Activated CD4-positive, CD25-positive, alpha-beta regulatory T cell treated with anti-CD3 and anti-CD28 coated beads, Interleukin-2, amount 50 U/mL, for 24 hours (primary cell): ENCODE measurements at regions not wholly inside any gene's neighbourhood (a gene's known extent, or its start where the extent isn't known, plus 50 kb on each side); places are given as distances from the start of the nearest gene placed in this dataset.

Experiments used
- ATAC-seq, 2 donors: fragments of 150-1000 bp; cut with Tn5 transposase; one replicate each; pipeline ENCODE4 v1.10.0; 2021; ENCODE audit warnings: mild to moderate bottlenecking in 1 of 2, moderate library complexity in 1 of 2

DNA sequence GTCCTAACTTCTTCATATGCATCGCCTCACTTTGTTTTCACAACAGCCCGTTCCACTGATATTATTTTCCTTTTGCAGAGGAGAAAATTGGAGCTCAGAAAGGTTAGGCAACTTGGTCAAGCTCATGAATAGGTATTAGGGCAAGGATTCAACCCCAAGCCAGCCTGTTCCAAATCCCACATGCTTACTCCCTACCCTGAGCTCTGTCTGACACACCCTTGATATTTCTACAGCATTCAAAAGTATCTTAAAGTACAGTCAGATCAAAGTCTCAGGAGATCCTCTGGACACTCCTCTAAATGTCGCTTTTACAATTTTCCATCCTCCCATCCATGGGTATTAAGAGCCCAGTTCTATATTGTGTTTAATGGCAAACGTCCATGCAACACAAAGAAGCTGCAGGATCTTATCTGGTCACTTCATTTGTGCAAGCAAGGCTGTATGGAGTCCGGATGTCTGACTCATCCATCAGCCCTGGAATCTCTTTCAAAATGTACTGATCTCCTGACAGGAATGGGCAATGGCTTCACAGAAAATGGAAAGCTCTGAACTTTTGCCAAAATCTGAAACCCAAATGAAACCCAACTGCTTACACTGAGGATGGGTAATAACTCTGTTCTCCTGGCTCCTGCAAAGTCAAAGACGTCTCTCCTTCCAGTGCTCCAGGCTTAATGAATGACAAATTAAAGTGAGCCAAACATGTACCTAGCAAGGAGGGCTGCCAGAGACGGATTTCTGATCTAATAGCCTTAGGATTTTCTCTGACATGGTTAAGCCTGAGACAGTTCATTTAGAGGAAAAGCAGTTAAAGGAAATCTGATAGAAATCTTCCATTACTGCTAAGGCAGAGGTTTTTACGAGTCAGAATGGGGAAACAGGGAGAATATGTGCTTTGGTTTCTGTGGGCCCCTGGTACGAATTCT, 230.9 kb upstream of the RORA start:
- no peak for ATAC-seq

DNA sequence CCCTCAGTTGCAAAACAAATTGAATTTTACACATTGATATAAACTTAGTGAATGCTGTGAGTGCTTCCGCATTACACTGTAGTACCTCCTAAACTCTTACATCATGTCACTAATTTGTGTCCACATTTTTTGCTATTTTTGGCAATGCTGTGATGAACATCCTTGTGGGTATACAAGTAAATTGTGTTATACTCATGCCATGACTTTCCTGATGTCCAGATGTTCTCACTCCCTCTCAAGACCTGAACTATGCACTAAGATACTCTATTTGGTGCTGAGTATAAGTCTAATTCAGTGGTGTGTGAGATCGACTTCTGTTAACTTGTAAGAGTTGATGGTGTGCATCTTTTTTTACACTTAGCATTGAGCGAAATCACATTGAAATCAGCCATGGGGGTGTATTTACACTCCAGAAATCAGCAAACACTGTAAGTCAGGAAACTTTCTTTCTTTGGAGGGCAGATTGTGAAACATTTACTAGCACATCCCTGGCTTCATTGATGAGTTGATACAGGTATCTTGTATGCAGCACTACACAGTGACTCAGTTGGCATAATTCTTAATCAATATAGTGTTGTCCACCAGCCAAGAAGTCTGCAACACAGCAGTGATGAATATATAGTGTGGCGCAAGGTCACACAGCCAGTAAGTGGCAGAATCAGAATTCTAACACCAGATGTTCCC, 228.1 kb upstream of the RORA start:
- no peak for ATAC-seq

DNA sequence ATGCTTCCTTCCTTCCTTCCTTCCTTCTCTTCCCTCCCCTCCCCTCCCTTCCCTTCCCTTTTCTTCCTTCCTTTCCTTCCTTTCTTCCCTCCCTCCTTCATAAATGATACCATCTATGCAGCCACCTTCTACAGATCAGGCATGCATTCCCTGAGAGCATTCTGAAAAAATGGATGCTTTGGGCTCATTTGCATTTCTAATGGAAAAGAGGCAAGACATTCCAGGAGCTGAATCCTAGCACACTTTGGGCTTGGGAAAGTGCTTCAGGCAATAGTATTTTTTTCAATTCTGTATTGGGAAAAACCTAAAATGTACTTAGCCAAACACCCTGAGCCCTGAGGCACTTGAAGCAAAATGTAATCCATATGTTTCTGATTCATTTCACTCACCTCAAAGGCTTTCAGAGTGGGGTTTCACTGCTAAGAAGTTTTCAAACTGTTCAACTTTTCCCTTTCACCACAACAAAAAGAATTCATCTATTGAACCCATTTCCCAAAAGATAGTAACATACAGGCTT, 220.1 kb upstream of the RORA start:
- ATAC-seq: no peak

DNA sequence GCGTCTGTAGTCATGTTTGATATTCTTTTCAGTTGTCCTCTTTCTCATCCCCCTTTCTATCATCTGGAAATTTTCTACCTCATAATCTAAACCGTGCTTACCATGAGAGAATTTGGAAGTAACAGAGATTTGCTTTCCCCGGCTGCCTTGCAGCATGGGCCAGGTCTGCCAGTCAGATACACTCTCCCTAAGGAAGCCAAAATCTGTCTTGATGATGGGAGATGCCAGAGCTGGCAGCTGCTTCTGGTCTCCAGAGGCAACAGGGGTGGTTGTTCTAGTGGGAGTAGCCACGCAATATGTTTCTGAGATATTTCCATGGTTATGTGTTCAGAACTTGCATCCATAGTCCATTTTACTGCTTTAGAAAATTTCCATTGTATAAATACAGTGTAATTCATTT, 218.9 kb upstream of the RORA start:
- ATAC-seq: no peak

DNA sequence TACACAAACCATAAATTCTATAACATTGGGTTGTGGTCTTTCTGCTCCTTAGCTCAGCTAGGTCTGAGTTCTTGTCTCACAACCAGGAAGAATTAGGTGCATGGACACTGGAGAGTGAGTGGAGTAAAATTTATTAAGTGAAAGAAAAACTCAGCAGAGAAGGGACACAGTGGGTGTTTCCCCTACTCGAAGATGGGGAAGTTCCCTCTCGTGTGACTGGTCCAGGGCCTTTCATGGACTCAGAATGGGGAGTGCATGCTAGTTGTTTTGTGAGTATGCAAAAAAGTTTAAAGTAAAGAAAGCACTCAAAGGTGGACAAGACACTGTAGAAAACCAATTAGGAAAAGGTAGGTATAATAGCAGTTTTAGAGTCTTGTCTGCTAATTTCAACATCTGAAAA, 215.5 kb upstream of the RORA start:
- ATAC-seq: no peak

DNA sequence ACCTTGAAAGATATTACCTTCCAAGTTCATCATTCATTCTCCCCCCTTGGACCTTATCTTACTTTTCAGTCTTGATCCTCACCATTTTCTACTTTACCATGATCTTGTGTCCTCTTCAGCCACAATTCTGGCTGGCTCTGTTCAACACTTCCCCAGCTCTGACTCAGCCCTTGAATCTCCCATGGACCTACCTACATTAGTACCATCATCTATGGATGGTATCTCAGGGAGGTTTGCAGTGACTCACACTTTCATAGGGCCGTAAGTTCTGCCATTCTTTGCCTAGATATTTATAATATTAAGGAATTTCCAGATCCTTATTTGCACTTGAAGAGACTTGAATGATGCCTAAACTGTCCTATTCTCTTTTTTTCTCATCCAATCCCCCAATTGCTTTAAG, 213.7 kb upstream of the RORA start:
- ATAC-seq: no peak

DNA sequence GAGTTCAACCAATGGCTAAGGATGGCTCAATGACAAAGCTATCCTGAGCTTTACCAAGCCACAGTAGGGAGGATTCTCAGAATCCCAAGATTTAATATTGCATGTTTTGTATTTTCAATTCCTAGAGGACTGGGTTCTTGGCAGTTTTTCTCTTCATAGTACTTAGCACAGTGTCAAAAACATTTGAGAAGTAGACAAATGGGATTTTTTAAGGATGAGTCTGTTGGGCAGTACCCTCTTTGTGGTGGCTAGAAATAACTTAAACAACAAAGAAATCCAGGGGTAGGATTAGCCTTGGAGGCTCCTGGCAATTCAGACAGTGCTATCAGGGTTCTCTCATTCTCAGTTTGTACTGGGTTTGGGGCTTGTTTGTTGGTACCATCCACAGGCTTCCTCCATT, 212.8 kb upstream of the RORA start:
- no peak for ATAC-seq

DNA sequence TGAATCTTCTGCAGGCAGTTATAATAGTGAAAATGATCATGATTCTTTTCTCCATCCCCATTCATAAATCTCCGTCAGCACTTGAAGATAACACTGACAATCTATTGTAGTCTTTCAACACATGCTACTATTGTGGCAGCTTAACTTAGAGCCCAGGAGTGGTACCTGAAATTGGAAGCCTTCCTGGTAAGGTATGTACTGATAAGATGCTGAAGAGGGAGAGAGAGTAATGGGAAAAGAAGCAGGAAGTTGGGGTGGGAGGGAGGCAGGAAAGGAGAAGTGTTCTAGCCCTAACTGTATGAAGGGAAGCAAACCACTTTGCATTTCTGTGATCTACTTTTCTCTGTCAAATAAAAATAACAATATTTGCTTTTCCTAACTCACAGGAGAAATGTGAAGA, 197.4 kb upstream of the RORA start:
- ATAC-seq: no peak

DNA sequence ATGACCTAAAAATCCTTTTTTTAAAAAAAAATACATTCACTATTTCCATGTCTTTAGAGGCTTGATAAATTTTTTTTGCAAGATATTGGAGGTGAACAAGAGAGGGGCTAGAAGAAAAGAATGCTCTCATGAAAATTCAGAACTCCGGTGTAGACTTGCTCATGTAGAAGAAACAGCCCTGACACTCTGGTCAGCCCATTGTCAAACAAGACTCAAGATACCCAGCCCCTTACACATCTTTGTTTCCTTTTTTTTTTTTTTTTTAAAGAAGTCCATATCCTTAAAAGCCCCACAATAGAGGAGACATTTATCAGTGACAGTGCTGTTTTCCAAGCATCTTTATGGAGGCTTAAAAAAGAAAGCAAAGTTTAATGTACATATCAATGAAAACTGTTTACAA, 196.8 kb upstream of the RORA start:
- no peak for ATAC-seq

DNA sequence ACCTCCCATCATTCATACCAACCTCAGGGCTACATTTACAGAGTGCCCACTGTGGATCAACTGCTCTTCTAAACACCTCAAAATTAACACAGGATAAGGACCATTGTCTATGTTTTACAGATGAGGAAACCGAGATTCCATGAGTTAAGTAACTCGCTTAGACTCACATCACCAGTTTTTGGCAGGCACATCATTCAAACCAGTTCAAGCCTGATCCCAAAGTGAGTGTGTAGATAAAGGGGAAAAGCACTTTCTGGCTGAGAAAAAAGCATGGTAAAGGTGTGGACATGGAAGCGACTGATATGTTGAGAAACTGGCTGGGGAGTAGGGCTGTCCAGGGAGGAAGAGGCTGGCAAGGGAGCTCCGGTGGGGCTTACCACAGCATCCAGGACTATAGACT, 193.7 kb upstream of the RORA start:
- ATAC-seq: no peak

DNA sequence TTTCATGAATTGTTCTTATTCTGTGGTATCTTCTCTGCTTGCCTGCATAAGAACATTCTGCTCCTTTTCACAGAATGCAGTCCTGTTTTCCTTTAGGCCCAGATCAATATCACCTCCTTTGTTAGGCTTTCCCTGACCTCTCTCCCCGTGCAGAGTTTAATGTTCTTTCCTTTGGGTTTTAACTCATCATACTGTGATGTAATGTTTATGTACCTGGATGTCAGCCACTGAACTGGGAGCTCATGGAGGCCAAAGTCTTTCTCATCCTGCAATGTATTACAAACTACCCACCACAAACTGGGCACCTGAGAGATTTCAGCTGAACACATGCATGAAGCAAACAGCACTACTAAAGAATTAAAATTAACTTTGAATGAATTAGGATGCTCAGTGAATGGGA, 192.8 kb upstream of the RORA start:
- ATAC-seq: no peak

DNA sequence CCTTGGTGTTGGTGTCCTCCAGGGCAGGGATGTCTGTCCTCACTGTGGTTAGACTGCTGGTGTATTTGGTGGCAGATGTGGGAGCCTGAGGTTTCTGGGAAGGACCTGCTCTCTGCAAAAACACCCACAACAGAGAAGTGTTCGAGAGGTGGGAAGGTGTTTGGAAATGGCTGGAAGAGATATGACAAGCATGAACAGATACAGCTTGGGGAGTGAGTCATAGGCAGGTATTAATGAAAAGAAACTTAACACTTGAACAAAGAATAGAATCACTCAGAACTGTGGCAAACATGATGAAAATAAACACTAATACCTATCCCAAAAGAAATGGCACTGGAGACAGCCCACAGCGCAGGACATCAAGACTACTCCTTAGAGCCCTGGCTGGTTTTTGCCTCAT, 192.4 kb upstream of the RORA start:
- no peak for ATAC-seq

DNA sequence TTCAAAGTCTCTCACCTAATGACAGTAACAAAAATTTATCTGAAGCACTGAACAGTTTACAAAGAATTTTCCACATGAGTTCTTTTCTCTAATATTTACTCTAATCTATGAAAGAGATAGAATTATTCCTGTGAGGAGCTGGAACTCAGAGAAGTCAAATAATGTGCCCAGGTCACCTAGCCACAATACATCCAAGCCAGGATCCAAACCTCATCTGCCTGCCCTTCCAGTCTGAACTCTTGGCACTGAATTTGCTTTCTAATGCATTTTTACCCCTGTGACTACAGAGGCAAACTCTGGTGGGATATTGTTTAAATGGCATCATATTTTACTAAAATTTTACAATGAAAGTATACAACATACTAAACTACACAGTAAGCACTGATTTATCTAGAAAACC, 191.4 kb upstream of the RORA start:
- no peak for ATAC-seq

DNA sequence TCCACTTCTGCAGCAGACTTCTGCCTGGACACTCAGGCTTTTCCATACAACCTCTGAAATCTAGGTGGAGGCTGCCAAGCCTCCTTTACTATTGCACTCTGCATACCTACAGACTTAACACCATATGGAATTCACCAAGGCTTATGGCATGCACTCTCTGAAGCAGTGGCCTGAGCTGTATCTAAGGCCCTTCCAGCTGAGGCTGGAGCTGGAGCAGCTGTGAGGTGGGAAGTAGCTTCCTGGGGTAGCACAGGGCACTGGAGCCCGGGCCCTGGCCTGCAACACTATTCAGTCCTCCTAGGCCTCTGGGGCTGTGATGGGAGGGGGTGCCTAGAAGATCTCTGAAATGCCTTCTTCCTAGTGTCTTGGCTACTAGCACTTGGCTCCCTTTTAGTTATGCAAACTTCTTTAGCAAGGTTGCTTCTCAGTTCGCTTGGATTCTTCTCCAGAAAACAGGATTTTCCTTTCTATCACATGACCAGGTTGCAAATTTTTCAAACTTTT, 186.6 kb upstream of the RORA start:
- no peak for ATAC-seq

DNA sequence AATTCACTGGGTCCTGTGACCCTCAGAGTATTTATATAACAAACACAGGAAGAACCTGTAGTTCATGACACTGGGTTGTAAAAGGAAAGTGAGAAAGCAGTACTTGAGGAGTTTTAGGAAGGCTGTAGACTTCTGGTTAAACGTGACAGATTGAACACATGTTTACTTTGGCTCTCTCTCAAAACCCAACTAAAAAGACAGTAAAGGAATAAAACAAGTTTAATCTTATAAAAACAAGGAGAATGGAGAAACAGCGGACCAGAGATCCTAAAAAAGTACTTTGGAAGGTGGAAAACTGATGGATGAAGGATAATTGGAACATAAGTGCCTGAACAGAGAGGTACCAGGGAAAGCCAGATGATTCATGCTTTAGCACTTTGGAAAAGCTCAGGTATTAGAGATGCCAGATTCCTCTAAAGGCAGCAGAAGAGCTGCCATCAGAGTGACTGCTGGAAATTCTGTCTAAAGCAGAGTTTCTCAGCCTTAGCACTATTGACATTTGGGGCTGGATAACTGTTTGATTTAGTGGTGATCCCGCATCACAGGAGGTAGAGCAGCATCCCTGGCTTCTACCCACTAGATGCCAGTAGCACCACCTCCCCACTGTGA, 182.9 kb upstream of the RORA start:
- ATAC-seq: no peak

DNA sequence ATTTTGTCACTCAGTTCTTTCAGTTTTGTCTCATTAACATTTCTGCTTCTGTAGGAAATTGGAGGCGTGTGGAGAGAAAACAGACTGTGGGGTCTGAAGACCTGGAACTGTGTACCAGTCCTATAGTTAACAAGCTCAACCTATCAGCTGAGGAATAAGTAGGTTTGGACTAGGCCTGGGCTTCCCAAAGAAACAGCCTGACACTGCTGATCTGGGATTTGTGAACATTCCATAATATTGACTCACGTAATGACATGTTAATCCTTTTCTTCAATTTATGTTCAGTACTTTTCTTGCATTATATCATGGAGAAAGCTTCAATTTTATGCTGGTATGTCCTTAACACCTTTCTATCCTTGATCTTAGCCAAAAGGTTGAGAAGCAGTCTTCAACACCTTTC, 181.6 kb upstream of the RORA start:
- ATAC-seq: no peak

DNA sequence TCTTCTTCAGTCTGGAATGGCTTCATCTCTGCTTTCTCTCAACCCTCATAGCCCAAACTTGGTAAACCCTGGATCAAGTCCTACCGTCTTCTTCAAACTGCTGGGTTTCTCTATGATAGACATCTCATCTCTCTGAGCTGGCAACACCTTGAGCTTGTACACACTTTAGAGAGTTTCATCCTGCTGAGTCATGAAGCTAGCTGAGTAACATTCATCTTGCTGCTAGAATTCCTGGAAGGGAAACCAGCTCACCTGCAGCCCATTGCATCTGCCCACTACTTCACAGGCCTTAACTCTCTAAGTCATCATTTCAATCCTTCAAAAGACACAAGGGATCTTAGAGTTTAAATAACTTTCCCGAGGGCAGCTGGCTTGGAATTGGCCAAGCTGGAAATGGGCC, 175.5 kb upstream of the RORA start:
- peak in 1 of 2 donors; percentile 30 for ATAC-seq

DNA sequence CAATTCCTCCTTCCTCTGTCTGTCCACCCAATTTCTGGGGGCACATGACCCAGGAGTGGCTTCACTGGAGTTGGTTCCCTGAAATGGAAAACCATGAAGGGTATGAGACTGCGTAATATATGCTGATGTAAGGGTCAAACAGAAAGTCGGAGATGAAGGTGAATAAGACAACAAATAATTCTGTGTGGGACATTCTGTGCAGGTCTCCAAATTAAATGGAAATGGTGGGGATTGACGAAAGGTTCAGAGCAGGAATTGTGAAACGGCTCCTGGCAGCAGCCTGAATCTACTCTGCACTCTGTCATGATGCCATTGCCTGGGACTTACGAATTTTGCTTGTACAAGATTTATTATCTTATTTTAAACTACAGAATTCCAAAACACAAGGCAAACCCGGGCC, 174.8 kb upstream of the RORA start:
- no peak for ATAC-seq

DNA sequence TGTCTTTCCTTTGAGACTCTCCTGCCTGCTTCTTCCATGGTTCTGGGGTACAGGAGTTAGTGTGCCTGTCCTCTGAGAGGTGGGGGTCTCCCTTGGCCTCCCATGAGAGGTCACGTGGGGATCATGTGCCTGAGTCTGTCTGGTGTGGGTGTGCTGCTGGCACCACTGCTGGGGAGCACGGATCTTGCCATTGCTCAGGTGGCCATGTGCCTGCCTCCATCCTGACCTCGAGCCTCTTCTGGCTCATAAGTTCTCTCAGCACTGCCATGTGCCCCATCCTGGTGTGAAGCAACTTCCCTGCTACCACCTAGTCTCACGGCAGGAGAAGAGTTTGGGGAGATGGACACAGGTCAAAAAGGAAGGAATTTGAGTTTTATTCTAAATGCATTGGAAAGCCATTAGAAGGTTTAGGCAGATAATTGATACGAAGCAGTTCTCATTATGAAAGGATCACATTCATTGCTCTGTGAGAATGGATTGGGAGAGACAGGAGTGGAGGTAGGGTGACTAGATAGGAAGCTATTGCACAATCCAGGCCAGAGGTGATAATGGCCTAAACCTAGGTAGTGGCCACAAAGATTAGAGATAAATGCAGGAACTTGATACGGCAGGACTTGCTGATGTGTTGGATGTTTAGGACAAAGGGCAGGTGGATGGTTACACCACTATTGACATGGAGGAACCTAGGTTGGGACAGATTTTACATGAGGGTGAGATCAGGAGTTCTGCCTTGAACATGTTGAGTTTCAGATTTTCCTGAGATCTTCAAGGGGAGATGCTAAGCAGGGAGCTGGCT, 173.0 kb upstream of the RORA start:
- ATAC-seq: no peak

DNA sequence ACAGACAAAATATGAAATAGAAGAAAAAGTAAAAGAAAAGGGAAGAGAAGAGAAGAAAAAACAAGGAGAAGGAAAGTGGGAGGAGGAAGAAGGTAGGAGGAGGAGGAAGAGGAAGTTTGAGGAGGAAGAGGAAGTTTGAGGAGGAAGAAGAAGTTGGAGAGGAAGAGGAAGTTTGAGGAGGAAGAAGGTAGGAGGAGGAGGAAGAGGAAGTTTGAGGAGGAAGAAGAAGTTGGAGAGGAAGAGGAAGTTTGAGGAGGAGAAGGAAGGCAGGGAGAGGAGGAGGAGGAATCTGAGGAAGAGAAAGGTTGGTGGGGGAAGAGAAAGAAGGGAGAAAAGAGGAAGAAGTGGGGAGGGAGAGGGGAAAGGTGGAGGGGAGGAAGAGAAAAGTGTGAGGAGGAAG, 169.2 kb upstream of the RORA start:
- ATAC-seq: no peak

DNA sequence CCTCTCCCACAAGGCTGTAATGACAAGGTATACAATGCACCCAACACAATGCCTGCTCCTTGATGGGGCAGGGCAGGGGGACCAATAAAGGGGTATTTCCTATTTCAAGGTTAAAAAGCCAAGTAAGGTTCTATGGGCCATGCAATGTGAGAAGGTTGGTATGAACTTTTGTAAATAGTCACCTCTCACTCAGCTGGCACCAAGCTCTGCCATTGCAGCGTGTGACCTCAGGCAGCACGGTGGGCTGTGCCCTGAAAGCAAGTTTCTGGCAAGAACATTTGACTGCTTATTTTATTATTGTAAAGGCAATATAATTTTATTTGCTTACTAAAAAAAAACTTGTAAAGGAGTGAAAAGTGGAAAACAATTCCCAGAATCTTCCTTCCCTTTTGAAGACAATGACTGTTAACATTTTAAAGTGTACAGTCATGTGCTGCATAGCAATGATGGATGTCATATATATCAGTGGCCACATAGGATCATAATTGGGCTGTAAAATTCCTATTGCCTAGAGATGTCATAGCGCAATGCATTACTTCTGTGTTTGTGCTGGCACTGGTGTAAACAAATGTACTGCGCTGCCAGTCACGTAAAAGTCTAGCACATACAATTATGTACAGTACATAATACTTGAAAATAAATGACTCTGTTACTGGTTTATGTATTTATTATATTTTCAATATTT, 167.3 kb upstream of the RORA start:
- no peak for ATAC-seq

DNA sequence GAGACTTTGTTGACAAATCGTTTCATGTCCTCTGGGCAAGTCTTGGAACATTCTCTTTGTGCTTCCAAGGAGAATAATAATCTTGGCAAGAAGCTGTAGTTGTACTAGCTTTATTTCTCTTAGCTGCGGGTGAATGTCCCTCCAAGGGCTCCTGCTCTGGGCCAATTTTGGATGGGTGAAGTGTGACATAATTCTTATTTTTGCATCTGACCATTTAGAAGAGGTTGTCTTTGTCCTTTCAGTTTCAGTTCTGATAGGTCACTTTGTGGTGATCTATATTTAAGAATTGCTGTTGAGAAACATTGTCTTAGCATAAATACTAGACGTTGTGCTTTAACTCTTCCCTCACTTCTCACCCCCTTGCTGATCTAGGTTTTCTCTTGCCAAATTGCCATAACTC, 164.8 kb upstream of the RORA start:
- no peak for ATAC-seq
